HEK293 (cell line): ENCODE measurements at regions not wholly inside any gene's neighbourhood (a gene's known extent, or its start where the extent isn't known, plus 50 kb on each side); places are given as distances from the start of the nearest gene placed in this dataset.

Experiments
- CTCF ChIA-PET: fragments of 350-600 bp; formaldehyde crosslinking; extraction: SDS; loops from one replicate; lab custom pipeline; 2021; ENCODE audit warnings: antibody characterized with exemption; lab: Yijun Ruan, JAX
- POLR2A ChIA-PET: fragments of 300-600 bp; formaldehyde crosslinking; extraction: SDS; loops from one replicate; lab custom pipeline; 2020; ENCODE audit warnings: antibody characterized with exemption, inconsistent platforms; lab: Yijun Ruan, JAX
- H3K27ac ChIP-seq: fragments of 200-500 bp; sonication (Bioruptor generic); 2 replicates; pipeline ENCODE4 v1.5.1; 2014; ENCODE audit warnings: low read depth, low read length, control low read depth, inconsistent platforms; ENCODE audit errors: extremely low read depth
- H3K36me3 ChIP-seq, 2 experiments: fragments of 200-500 bp in 1 of 2; sonication (Bioruptor generic) in 1 of 2; 1 replicate in 1 of 2; 2 replicates in 1 of 2; pipeline ENCODE4 v1.5.1; 2014 to 2017; ENCODE audit warnings: inconsistent platforms in 2 of 2, low read length in 2 of 2; ENCODE audit not compliant: control insufficient read depth in 2 of 2, insufficient read depth in 1 of 2
- H3K4me1 ChIP-seq: fragments of 200-500 bp; sonication (Bioruptor generic); 2 replicates; pipeline ENCODE4 v1.5.1; 2014; ENCODE audit warnings: mild to moderate bottlenecking, low read length, inconsistent platforms; ENCODE audit not compliant: control insufficient read depth, insufficient read depth
- H3K4me3 ChIP-seq: 2 replicates; pipeline ENCODE4 v1.5.1; 2011; ENCODE audit warnings: low read depth, mild to moderate bottlenecking, control low read depth, low read length, moderate library complexity
- H3K9me3 ChIP-seq: fragments of 200-500 bp; sonication (Bioruptor generic); 2 replicates; pipeline ENCODE4 v1.5.1; 2014; ENCODE audit warnings: low read depth, low read length, inconsistent platforms; ENCODE audit not compliant: control insufficient read depth, insufficient read depth
- BCL6B ChIP-seq: fragments of 450-650 bp; formaldehyde crosslinking; IDR thresholded peaks from 2 replicates; pipeline ENCODE4 v1.5.1; 2017; ENCODE audit warnings: missing biosample characterization, missing genetic modification characterization
- GLI2 ChIP-seq: fragments of 450-650 bp; formaldehyde crosslinking; IDR thresholded peaks from 2 replicates; pipeline ENCODE4; 2017; ENCODE audit warnings: missing biosample characterization, missing genetic modification characterization, low read depth, borderline replicate concordance
- GLIS1 ChIP-seq: fragments of 450-650 bp; formaldehyde crosslinking; IDR thresholded peaks from 2 replicates; pipeline ENCODE4 v1.5.1; 2016; ENCODE audit warnings: missing biosample characterization, missing genetic modification characterization
- KLF16 ChIP-seq: fragments of 450-650 bp; formaldehyde crosslinking; IDR thresholded peaks from 2 replicates; pipeline ENCODE4 v1.5.1; 2017; ENCODE audit warnings: missing biosample characterization, missing genetic modification characterization
- MZF1 ChIP-seq: fragments of 450-650 bp; formaldehyde crosslinking; IDR thresholded peaks from 2 replicates; pipeline ENCODE4 v1.5.1; 2017; ENCODE audit warnings: missing biosample characterization, missing genetic modification characterization, borderline replicate concordance
- RBAK ChIP-seq: fragments of 450-650 bp; formaldehyde crosslinking; IDR thresholded peaks from 2 replicates; pipeline ENCODE4 v1.5.1; 2016; ENCODE audit warnings: missing biosample characterization, missing genetic modification characterization
- SP3 ChIP-seq: fragments of 450-650 bp; formaldehyde crosslinking; IDR thresholded peaks from 2 replicates; pipeline ENCODE4 v1.5.1; 2016; ENCODE audit warnings: missing biosample characterization, missing genetic modification characterization
- ZBTB21 ChIP-seq: fragments of 450-650 bp; formaldehyde crosslinking; IDR thresholded peaks from 2 replicates; pipeline ENCODE4 v1.5.1; 2017; ENCODE audit warnings: missing biosample characterization, missing genetic modification characterization
- ZFP41 ChIP-seq: fragments of 450-650 bp; formaldehyde crosslinking; IDR thresholded peaks from 2 replicates; pipeline ENCODE4 v1.5.1; 2016; ENCODE audit warnings: missing biosample characterization, missing genetic modification characterization, borderline replicate concordance
- ZNF169 ChIP-seq: fragments of 450-650 bp; formaldehyde crosslinking; IDR thresholded peaks from 2 replicates; pipeline ENCODE4 v1.5.1; 2016; ENCODE audit warnings: missing biosample characterization, missing genetic modification characterization
- ZNF174 ChIP-seq: fragments of 450-650 bp; formaldehyde crosslinking; IDR thresholded peaks from 2 replicates; pipeline ENCODE4 v1.5.0; 2017; ENCODE audit warnings: missing biosample characterization, mild to moderate bottlenecking, missing genetic modification characterization
- ZNF211 ChIP-seq: fragments of 450-650 bp; formaldehyde crosslinking; IDR thresholded peaks from 2 replicates; pipeline ENCODE4 v1.5.1; 2016; ENCODE audit warnings: low read depth, missing biosample characterization, missing genetic modification characterization
- ZNF24 ChIP-seq: fragments of 450-650 bp; formaldehyde crosslinking; IDR thresholded peaks from 2 replicates; pipeline ENCODE4 v1.5.1; 2016; ENCODE audit warnings: missing biosample characterization, missing genetic modification characterization
- ZNF391 ChIP-seq: fragments of 450-650 bp; formaldehyde crosslinking; IDR thresholded peaks from 2 replicates; pipeline ENCODE4 v1.5.1; 2016; ENCODE audit warnings: low read depth, missing biosample characterization, missing genetic modification characterization, borderline replicate concordance
- ZNF514 ChIP-seq: fragments of 450-650 bp; formaldehyde crosslinking; IDR thresholded peaks from 2 replicates; pipeline ENCODE4 v1.5.1; 2016; ENCODE audit warnings: missing biosample characterization, missing genetic modification characterization
- ZNF530 ChIP-seq: fragments of 450-650 bp; formaldehyde crosslinking; IDR thresholded peaks from 2 replicates; pipeline ENCODE4 v1.5.1; 2016; ENCODE audit warnings: low read depth, missing biosample characterization, missing genetic modification characterization
- ZNF558 ChIP-seq: fragments of 450-650 bp; formaldehyde crosslinking; IDR thresholded peaks from 2 replicates; pipeline ENCODE4 v1.5.1; 2016; ENCODE audit warnings: missing biosample characterization, missing genetic modification characterization
- ZNF610 ChIP-seq: fragments of 450-650 bp; formaldehyde crosslinking; IDR thresholded peaks from 2 replicates; pipeline ENCODE4 v1.5.1; 2016; ENCODE audit warnings: missing biosample characterization, missing genetic modification characterization, borderline replicate concordance
- ZNF624 ChIP-seq: fragments of 450-650 bp; formaldehyde crosslinking; IDR thresholded peaks from 2 replicates; pipeline ENCODE4 v1.5.1; 2017; ENCODE audit warnings: missing biosample characterization, missing genetic modification characterization
- ZNF629 ChIP-seq: fragments of 450-650 bp; formaldehyde crosslinking; IDR thresholded peaks from 2 replicates; pipeline ENCODE4 v1.5.1; 2017; ENCODE audit warnings: missing biosample characterization, missing genetic modification characterization
- ZNF677 ChIP-seq: fragments of 450-650 bp; IDR thresholded peaks from 2 replicates; pipeline ENCODE4 v1.5.0; 2018; ENCODE audit warnings: missing biosample characterization, mild to moderate bottlenecking, missing genetic modification characterization, moderate library complexity
- ZNF785 ChIP-seq: fragments of 450-650 bp; formaldehyde crosslinking; IDR thresholded peaks from 2 replicates; pipeline ENCODE4 v1.5.1; 2016; ENCODE audit warnings: missing biosample characterization, missing genetic modification characterization
- ZXDB ChIP-seq: fragments of 450-650 bp; formaldehyde crosslinking; IDR thresholded peaks from 2 replicates; pipeline ENCODE4 v1.5.1; 2016; ENCODE audit warnings: missing biosample characterization, missing genetic modification characterization
- TF ChIP-seq, protein P1 (sequence below): fragments of 450-650 bp; formaldehyde crosslinking; IDR thresholded peaks from 2 replicates; pipeline ENCODE4 v1.5.1; 2016; ENCODE audit warnings: missing biosample characterization, missing genetic modification characterization
- TF ChIP-seq, protein P2 (sequence below): fragments of 450-650 bp; formaldehyde crosslinking; optimal IDR thresholded peaks from 2 replicates; pipeline ENCODE3; 2016; ENCODE audit warnings: missing biosample characterization, mild to moderate bottlenecking, missing genetic modification characterization
- TF ChIP-seq, protein P3 (sequence below): fragments of 450-650 bp; formaldehyde crosslinking; IDR thresholded peaks from 2 replicates; pipeline ENCODE4 v1.5.1; 2016; ENCODE audit warnings: missing biosample characterization, missing genetic modification characterization

DNA sequence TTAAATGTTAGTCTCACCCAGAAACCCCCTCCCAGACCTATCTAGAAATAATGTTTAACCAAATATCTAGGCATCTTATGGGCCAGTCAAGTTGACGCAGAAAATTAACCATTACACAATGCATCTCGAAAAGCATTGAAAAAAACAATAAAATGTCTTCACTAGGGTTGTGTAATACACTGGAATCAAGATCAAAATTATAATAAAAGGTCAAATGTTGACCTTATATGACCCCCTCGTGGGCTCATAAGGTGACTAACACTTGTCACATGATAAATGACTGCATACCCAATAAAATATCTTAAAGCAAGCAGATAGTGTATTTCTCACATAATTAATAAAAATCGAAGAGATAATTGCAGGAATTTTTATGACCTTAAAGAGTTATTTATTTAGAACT is 447.9 kb upstream of the DSEL start:
- H3K4me3 ChIP-seq = no peak overlapping the region
- no peak overlapping the region for H3K27ac ChIP-seq
- no peaks in the 10 kb centered on the region for H3K9me3 ChIP-seq
- ChIA-PET CTCF (no interaction called here), POLR2A (no interaction called here)
- no peaks in the 10 kb centered on the region for H3K4me1 ChIP-seq
- no peaks in the 10 kb centered on the region for H3K36me3 ChIP-seq
- TF ChIP-seq ZNF785 (tag by site-specific recombination) = no peak
- TF ChIP-seq GLI2 = no peak
- TF ChIP-seq RBAK (tag by site-specific recombination) = no peak
- no peak for TF ChIP-seq MZF1
- TF ChIP-seq ZNF514 (tag by site-specific recombination) = no peak
- no peak for TF ChIP-seq ZNF391 (tag by site-specific recombination)
- TF ChIP-seq ZNF629 (tag by site-specific recombination) = no peak
- TF ChIP-seq ZBTB21 (tag by site-specific recombination) = no peak
- no peak for TF ChIP-seq ZNF530 (tag by site-specific recombination)
- no peak for TF ChIP-seq ZNF174 (tag by site-specific recombination)
- TF ChIP-seq ZNF558 (tag by site-specific recombination) = no peak
- TF ChIP-seq ZNF677 (tag by site-specific recombination) = no peak
- TF ChIP-seq, protein P1, sequence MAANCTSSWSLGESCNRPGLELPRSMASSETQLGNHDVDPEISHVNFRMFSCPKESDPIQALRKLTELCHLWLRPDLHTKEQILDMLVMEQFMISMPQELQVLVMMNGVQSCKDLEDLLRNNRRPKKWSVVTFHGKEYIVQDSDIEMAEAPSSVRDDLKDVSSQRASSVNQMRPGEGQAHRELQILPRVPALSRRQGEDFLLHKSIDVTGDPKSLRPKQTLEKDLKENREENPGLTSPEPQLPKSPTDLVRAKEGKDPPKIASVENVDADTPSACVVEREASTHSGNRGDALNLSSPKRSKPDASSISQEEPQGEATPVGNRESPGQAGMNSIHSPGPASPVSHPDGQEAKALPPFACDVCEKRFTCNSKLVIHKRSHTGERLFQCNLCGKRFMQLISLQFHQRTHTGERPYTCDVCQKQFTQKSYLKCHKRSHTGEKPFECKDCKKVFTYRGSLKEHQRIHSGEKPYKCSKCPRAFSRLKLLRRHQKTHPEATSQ (tag by site-specific recombination) = no peak
- TF ChIP-seq GLIS1 (tag by site-specific recombination) = no peak

DNA sequence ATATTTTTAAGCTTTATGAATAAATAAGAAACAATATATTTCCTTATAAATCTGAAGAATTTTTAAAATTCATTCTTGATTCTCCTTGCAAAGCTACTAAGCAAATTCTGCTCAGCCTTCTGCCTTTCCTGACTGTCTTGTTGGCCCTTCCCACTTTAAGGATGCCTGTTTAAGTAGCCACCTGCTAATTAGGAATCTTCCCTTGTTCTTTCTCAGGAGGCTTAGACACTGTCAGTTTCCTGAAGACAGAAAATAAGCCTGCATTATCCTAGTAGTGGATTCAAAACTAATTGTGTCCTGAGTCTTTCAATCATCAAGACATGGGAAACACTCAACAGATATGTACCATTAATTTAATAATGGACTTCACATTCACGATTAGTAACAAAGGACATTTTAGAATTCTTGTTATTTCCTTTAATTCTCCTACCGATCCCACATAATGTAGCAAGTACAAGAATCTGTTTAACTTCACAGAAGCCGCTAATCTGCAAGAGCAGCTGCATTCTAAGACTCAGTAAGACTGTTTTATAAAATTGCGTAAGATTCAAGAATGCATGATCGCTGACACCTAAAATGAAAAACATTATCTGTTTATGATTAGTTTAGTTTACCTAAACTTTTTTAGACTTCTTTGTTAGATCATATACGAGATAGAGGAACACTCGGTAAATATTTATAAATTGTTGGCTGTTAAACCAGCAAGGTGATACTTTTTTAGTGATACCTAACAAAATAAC is 445.4 kb upstream of the DSEL start:
- POLR2A ChIA-PET = no interaction called here
- H3K27ac ChIP-seq = no peak overlapping the region
- TF ChIP-seq ZNF24 (tag by site-specific recombination) = no peak
- no peak for TF ChIP-seq ZXDB (tag by site-specific recombination)
- no peak for TF ChIP-seq ZFP41 (tag by site-specific recombination)
- no peaks in the 10 kb centered on the region for H3K4me1 ChIP-seq
- CTCF ChIA-PET = interaction anchor here (0.6 kb wide), 2 partner anchors 209 to 322 kb away, joined by 3 read pairs; no protein-coding TSS in a partner anchor
- no peaks in the 10 kb centered on the region for H3K9me3 ChIP-seq
- H3K4me3 ChIP-seq = no peak overlapping the region
- H3K36me3 ChIP-seq = no peaks in the 10 kb centered on the region

DNA sequence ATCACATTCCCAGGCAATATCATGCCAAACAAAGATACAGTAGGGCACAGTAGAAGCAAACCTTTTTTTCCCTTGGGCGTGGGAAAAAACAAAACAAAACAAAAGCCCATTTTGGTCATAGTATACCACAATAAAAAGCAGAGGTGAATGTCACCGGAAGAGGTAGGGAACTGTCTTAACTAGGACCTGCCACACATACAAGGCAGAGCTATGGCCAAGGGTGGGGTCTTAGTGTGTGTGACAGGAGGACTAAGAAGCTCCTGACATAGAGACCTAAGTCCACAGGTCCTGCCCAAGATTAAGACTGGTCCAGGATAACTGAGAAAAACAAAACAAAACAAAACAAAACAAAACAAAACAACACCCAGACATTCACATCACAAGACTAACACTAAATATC is 441.2 kb upstream of the DSEL start:
- Histone ChIP-seq H3K27ac (no peak overlapping the region), H3K36me3 (no peaks in the 10 kb centered on the region), H3K9me3 (no peaks in the 10 kb centered on the region), H3K4me3 (no peak overlapping the region), H3K4me1 (no peaks in the 10 kb centered on the region)
- ChIA-PET CTCF (no interaction called here), POLR2A (no interaction called here)
- TF ChIP-seq ZNF169 (tag by site-specific recombination) = no peak
- no peak for TF ChIP-seq ZNF211
- TF ChIP-seq BCL6B (tag by site-specific recombination) = no peak
- TF ChIP-seq, protein P2, sequence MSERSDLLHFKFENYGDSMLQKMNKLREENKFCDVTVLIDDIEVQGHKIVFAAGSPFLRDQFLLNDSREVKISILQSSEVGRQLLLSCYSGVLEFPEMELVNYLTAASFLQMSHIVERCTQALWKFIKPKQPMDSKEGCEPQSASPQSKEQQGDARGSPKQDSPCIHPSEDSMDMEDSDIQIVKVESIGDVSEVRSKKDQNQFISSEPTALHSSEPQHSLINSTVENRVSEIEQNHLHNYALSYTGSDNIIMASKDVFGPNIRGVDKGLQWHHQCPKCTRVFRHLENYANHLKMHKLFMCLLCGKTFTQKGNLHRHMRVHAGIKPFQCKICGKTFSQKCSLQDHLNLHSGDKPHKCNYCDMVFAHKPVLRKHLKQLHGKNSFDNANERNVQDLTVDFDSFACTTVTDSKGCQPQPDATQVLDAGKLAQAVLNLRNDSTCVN (tag by site-specific recombination) = no peak
- no peak for TF ChIP-seq KLF16 (tag by site-specific recombination)
- TF ChIP-seq, protein P3, sequence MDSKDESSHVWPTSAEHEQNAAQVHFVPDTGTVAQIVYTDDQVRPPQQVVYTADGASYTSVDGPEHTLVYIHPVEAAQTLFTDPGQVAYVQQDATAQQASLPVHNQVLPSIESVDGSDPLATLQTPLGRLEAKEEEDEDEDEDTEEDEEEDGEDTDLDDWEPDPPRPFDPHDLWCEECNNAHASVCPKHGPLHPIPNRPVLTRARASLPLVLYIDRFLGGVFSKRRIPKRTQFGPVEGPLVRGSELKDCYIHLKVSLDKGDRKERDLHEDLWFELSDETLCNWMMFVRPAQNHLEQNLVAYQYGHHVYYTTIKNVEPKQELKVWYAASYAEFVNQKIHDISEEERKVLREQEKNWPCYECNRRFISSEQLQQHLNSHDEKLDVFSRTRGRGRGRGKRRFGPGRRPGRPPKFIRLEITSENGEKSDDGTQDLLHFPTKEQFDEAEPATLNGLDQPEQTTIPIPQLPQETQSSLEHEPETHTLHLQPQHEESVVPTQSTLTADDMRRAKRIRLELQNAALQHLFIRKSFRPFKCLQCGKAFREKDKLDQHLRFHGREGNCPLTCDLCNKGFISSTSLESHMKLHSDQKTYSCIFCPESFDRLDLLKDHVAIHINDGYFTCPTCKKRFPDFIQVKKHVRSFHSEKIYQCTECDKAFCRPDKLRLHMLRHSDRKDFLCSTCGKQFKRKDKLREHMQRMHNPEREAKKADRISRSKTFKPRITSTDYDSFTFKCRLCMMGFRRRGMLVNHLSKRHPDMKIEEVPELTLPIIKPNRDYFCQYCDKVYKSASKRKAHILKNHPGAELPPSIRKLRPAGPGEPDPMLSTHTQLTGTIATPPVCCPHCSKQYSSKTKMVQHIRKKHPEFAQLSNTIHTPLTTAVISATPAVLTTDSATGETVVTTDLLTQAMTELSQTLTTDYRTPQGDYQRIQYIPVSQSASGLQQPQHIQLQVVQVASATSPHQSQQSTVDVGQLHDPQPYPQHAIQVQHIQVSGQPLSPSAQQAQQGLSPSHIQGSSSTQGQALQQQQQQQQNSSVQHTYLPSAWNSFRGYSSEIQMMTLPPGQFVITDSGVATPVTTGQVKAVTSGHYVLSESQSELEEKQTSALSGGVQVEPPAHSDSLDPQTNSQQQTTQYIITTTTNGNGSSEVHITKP = no peak
- TF ChIP-seq ZNF610 (tag by site-specific recombination) = no peak
- TF ChIP-seq SP3 (tag by site-specific recombination) = no peak
- TF ChIP-seq ZNF624 (tag by site-specific recombination) = no peak
